Esophagus muscularis mucosa (tissue), 4 donors: ENCODE measurements at regions not wholly inside any gene's neighbourhood (a gene's known extent, or its start where the extent isn't known, plus 50 kb on each side); places are given as distances from the start of the nearest gene placed in this dataset.

Experiments used
- DNase-seq: peaks from one replicate; pipeline ENCODE4 v3.0.0-alpha.2; 2017; ENCODE audit errors: extremely low spot score
- H3K27ac ChIP-seq, 4 donors: fragments of 200-600 bp; sonication (generic); replicated peaks in 1 of 4; 1 replicate in 3 of 4; 2 replicates in 1 of 4; pipeline ENCODE4 v1.5.1; 2016 to 2019; ENCODE audit warnings: mild to moderate bottlenecking in 1 of 4
- H3K27me3 ChIP-seq, 4 donors: fragments of 200-600 bp; sonication (generic); one replicate each; pipeline versions ENCODE4 v1.5.1 to v1.6.0; 2016 to 2019
- H3K36me3 ChIP-seq, 4 donors: fragments of 200-600 bp; sonication (generic); one replicate each; pipeline ENCODE4 v1.5.1; 2016 to 2019
- H3K4me1 ChIP-seq, 4 donors: fragments of 200-600 bp; sonication (generic); one replicate each; pipeline ENCODE4 v1.5.1; 2016 to 2019
- H3K4me3 ChIP-seq, 4 donors: fragments of 200-600 bp; sonication (generic); 1 replicate in 2 of 4; 2 replicates in 2 of 4; pipeline ENCODE4 v1.5.1; 2016 to 2019; ENCODE audit warnings: mild to moderate bottlenecking in 4 of 4, moderate library complexity in 1 of 4
- H3K9me3 ChIP-seq, 4 donors: fragments of 200-600 bp; sonication (generic); 1 replicate in 3 of 4; 2 replicates in 1 of 4; pipeline ENCODE4 v1.5.1; 2016 to 2019
- CTCF ChIP-seq, 3 experiments: fragments of 200-600 bp in 2 of 3; fragments of 450-650 bp in 1 of 3; sonication (generic) in 2 of 3; IDR thresholded peaks; one replicate each; pipeline ENCODE4 v1.5.1; 2017 to 2019; ENCODE audit warnings: antibody characterized with exemption in 3 of 3, mild to moderate bottlenecking in 2 of 3, moderate library complexity in 1 of 3
- EP300 ChIP-seq: sonication (generic); formaldehyde crosslinking; IDR thresholded peaks from one replicate; pipeline ENCODE4 v1.6.1; 2017; ENCODE audit warnings: antibody characterized with exemption
- POLR2A ChIP-seq: fragments of 450-650 bp; IDR thresholded peaks from one replicate; pipeline ENCODE4 v1.6.1; 2017; ENCODE audit warnings: antibody characterized with exemption, moderate library complexity, mild to moderate bottlenecking, low read depth
- POLR2AphosphoS5 ChIP-seq, 2 donors: sonication (generic); formaldehyde crosslinking; IDR thresholded peaks; one replicate each; pipeline ENCODE4 v1.6.1; 2017; ENCODE audit warnings: antibody characterized with exemption in 2 of 2
- WGBS: methylation state at CpG from one replicate; pipeline ENCODE4 v1.1.5; 2018; 5-methylcytosine and 5-hydroxymethylcytosine counted together
- intact Hi-C: fragments of 100-400 bp; cut with DNase I; formaldehyde crosslinking; loops from one replicate; pipeline ENCODE4 v1.15.1; 2023

- DNase-seq = no peak
Observed at GRCh38 chr19:22519152-22519551, 97.0 kb upstream of the ZNF98 start.

GRCh38 chr19:22517496-22518411, 95.6 kb upstream of the ZNF98 start:
- H3K9me3 ChIP-seq = peaks cover 0 to 20% (median 8%) of the 10 kb centered on the region in 4 donors
- intact Hi-C loops = no loop called here
- H3K27me3 ChIP-seq = no peaks in the 10 kb centered on the region
- H3K4me1 ChIP-seq = no peaks in the 10 kb centered on the region
- DNase-seq = no peak
- WGBS = 76% methylated on average over 40 of the region's 79 CpGs
- TF ChIP-seq CTCF (IDR thresholded peaks at IDR 0.05) (no peak), POLR2AphosphoS5 (IDR thresholded peaks at IDR 0.05) (no peak), EP300 (no peak), POLR2A (no peak)
- peak overlapping the region in 1 of 4 donors; percentile 31 for H3K4me3 ChIP-seq
- no peak overlapping the region for H3K27ac ChIP-seq
- H3K36me3 ChIP-seq = no peaks in the 10 kb centered on the region

More at GRCh38 chr19:22519152-22519551, 97.0 kb upstream of the ZNF98 start:
- no peak for TF ChIP-seq EP300
- TF ChIP-seq POLR2AphosphoS5 (IDR thresholded peaks at IDR 0.05) = no peak
- TF ChIP-seq POLR2A = no peak
- TF ChIP-seq CTCF (IDR thresholded peaks at IDR 0.05) = no peak
- H3K4me3 ChIP-seq = no peak overlapping the region
- WGBS = 98% methylated on average over 14 of the region's 14 CpGs
- H3K27me3 ChIP-seq = no peaks in the 10 kb centered on the region
- no peak overlapping the region for H3K27ac ChIP-seq
- peaks cover 0 to 20% (median 8%) of the 10 kb centered on the region in 4 donors for H3K9me3 ChIP-seq
- H3K36me3 ChIP-seq = no peaks in the 10 kb centered on the region
- H3K4me1 ChIP-seq = no peaks in the 10 kb centered on the region
- intact Hi-C loops = no loop called here

DNA sequence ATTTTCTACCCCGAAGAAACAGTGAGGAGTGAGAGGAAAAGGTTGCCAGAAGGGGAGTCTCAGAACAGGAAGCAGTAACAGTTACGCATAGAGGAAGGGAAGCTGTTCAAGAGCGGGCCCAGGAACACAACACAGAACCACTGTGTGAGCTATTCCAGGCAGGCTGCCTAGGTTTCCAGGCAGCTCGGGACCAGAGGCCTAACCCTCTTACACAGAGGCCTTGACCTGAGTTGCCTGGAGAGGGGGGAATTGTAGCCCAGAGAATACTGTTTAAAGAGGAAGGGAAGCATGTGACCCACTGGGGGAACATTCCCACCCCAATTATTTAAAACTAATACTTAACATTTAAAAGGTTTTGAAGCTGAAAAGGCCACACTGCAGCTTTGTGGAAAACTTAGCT, 93.3 kb upstream of the ZNF98 start:
- Histone ChIP-seq H3K27me3 (no peaks in the 10 kb centered on the region), H3K4me3 (no peak overlapping the region), H3K27ac (no peak overlapping the region), H3K4me1 (no peaks in the 10 kb centered on the region), H3K9me3 (peaks cover 0 to 20% (median 8%) of the 10 kb centered on the region in 4 donors), H3K36me3 (no peaks in the 10 kb centered on the region)
- no peak for DNase-seq
- TF ChIP-seq EP300 = no peak
- TF ChIP-seq POLR2A = no peak
- TF ChIP-seq CTCF (IDR thresholded peaks at IDR 0.05) = no peak
- TF ChIP-seq POLR2AphosphoS5 (IDR thresholded peaks at IDR 0.05) = no peak
- intact Hi-C loops = no loop called here
- WGBS = 91% methylated on average over 4 of the region's 4 CpGs

GRCh38 chr19:22503524-22503923, 81.4 kb upstream of the ZNF98 start:
- Histone ChIP-seq H3K4me1 (no peaks in the 10 kb centered on the region), H3K36me3 (no peaks in the 10 kb centered on the region), H3K4me3 (no peak overlapping the region), H3K27ac (no peak overlapping the region), H3K27me3 (no peaks in the 10 kb centered on the region), H3K9me3 (peaks cover 0 to 35% (median 17%) of the 10 kb centered on the region in 4 donors)
- TF ChIP-seq POLR2AphosphoS5 (IDR thresholded peaks at IDR 0.05) = no peak
- TF ChIP-seq CTCF (IDR thresholded peaks at IDR 0.05) = no peak
- TF ChIP-seq POLR2A = no peak
- no peak for TF ChIP-seq EP300
- 85% methylated on average over 2 of the region's 2 CpGs for WGBS
- DNase-seq = peak; percentile 78
- intact Hi-C loops = no loop called here
